Small intestine (tissue), 7 donors: ENCODE measurements at regions not wholly inside any gene's neighbourhood (a gene's known extent, or its start where the extent isn't known, plus 50 kb on each side); places are given as distances from the start of the nearest gene placed in this dataset.
"Not testable (repeated sequence)": the region's sequence is repeated elsewhere in the genome, so short reads cannot be mapped to it uniquely, and the experiment has no call there.

Source experiments
- DNase-seq, 2 donors: peaks; one replicate each; pipeline versions ENCODE4 v3.0.0 to v3.0.0-alpha.2; 2013
- FAIRE-seq: peaks from 2 replicates; lab custom pipeline; 2012; peaks lifted over from hg19 to GRCh38; lab: Jason Lieb, UNC
- H3K27ac ChIP-seq, 3 donors: one replicate each; pipeline ENCODE4 v1.5.1; 2013; ENCODE audit warnings: low read length in 2 of 3, mild to moderate bottlenecking in 2 of 3, control low read depth in 1 of 3, inconsistent platforms in 1 of 3, low read depth in 1 of 3, moderate library complexity in 1 of 3
- H3K27me3 ChIP-seq, 3 donors: one replicate each; pipeline ENCODE4 v1.6.1; 2013; ENCODE audit warnings: low read length in 3 of 3, inconsistent platforms in 1 of 3; ENCODE audit not compliant: control insufficient read depth in 3 of 3, insufficient read depth in 3 of 3
- H3K36me3 ChIP-seq, 3 donors: one replicate each; pipeline ENCODE4 v1.6.1; 2013; ENCODE audit warnings: low read length in 3 of 3, inconsistent platforms in 1 of 3, low read depth in 1 of 3, mild to moderate bottlenecking in 1 of 3, moderate library complexity in 1 of 3; ENCODE audit not compliant: control insufficient read depth in 3 of 3, insufficient read depth in 2 of 3
- H3K4me1 ChIP-seq, 3 donors: one replicate each; pipeline ENCODE4 v1.6.1; 2013; ENCODE audit warnings: low read length in 2 of 3, inconsistent platforms in 1 of 3, low read depth in 1 of 3, mild to moderate bottlenecking in 1 of 3, moderate library complexity in 1 of 3; ENCODE audit not compliant: control insufficient read depth in 3 of 3, insufficient read depth in 2 of 3
- H3K4me3 ChIP-seq, 3 donors: one replicate each; pipeline ENCODE4 v1.5.1; 2013; ENCODE audit warnings: low read length in 3 of 3, control low read depth in 1 of 3, inconsistent platforms in 1 of 3, low read depth in 1 of 3, mild to moderate bottlenecking in 1 of 3, moderate library complexity in 1 of 3
- H3K9me3 ChIP-seq, 2 donors: one replicate each; pipeline ENCODE4 v1.6.1; 2013; ENCODE audit warnings: low read depth in 1 of 2, low read length in 1 of 2; ENCODE audit not compliant: control insufficient read depth in 2 of 2, insufficient read depth in 1 of 2
- WGBS, 3 donors: extraction: QIAGEN DNeasy Blood & Tissue Kit; methylation state at CpG; one replicate each; pipeline ENCODE4 v1.1.7; 2013; 5-methylcytosine and 5-hydroxymethylcytosine counted together
- donor health status: healthy with polysubstance abuse.
- donor health status: control.
- donor health status: control.
- donor health status: Bipolar disorder and iron deficiency.
- donor health status: healthy.

DNA sequence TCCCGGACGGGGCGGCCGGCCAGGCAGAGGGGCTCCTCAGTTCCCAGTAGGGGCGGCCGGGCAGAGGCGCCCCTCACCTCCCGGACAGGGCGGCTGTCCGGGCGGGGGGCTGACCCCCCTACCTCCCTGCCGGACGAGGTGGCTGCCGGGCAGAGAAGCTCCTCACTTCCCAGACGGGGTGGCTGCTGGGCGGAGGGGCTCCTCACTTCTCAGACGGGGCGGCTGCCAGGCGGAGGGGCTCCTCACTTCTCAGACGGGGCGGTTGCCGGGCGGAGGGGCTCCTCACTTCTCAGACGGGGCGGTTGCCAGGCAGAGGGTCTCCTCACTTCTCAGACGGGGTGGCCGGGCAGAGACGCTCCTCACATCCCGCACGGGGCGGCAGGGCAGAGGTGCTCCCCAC, 84.6 kb downstream of the SHANK2 start:
- WGBS, 3 donors = 89 to 93% (median 92%) methylated on average over 6 to 31 of the region's 31 CpGs
- H3K27ac ChIP-seq, H3K27me3 ChIP-seq, DNase-seq, H3K4me1 ChIP-seq, H3K4me3 ChIP-seq, FAIRE-seq, H3K9me3 ChIP-seq: not testable (repeated sequence)
- peaks cover 0 to 22% (median 0%) of the 10 kb centered on the region in 3 donors for H3K36me3 ChIP-seq

DNA sequence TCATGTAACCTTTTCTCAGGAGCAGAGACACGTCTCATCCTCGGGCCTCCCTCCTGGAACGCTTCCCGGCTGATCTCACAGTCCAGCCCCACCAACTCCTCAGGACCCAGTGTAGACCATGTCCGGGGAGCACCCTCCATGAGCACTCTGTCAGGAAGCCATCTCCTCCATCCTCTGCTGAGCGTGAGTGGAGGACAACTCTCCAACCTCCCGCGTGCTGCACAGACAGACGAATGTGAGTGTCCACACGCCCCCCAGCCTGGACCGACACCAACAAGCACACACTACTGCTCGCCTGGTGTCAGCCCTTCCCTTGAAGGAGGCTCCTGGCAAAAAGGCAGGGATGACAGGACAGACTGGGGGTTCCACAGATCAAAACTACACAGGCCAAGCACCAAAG, 86.6 kb downstream of the SHANK2 start:
- 88 to 94% (median 90%) methylated on average over 12 of the region's 12 CpGs for WGBS, 3 donors
- DNase-seq (no peak), FAIRE-seq (no peak)
- no peaks in the 10 kb centered on the region for H3K27me3 ChIP-seq
- H3K36me3 ChIP-seq = peaks cover 0 to 14% (median 0%) of the 10 kb centered on the region in 3 donors
- H3K9me3 ChIP-seq = peaks cover 0 to 4% of the 10 kb centered on the region in 2 donors
- no peak overlapping the region for H3K27ac ChIP-seq
- H3K4me1 ChIP-seq = no peaks in the 10 kb centered on the region
- H3K4me3 ChIP-seq = no peak overlapping the region

DNA sequence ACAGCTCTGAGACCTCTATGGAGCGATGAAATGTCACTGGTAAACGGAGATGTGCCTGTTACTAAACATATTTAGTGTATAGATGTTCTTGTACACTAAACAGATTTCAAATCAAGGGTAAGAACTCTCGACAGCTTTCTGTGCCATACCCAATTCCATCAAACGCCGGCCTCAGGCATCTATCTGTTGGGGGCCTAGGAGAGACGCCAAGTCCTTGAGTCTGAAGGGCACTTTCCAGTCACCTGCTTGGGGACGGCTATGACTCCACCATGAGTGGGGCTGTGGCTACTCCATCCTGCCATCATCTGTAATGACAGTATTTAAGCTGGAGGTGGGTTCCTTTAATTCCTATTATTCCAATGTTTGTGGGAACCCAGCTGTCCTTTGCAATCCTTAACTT, 87.8 kb downstream of the SHANK2 start:
- Histone ChIP-seq H3K36me3 (peaks cover 0 to 11% (median 0%) of the 10 kb centered on the region in 3 donors), H3K4me3 (no peak overlapping the region), H3K4me1 (no peaks in the 10 kb centered on the region), H3K27me3 (no peaks in the 10 kb centered on the region), H3K27ac (no peak overlapping the region), H3K9me3 (peaks cover 0 to 4% of the 10 kb centered on the region in 2 donors)
- FAIRE-seq = no peak
- no peak for DNase-seq
- WGBS, 3 donors = 85 to 89% (median 87%) methylated on average over 7 of the region's 7 CpGs

DNA sequence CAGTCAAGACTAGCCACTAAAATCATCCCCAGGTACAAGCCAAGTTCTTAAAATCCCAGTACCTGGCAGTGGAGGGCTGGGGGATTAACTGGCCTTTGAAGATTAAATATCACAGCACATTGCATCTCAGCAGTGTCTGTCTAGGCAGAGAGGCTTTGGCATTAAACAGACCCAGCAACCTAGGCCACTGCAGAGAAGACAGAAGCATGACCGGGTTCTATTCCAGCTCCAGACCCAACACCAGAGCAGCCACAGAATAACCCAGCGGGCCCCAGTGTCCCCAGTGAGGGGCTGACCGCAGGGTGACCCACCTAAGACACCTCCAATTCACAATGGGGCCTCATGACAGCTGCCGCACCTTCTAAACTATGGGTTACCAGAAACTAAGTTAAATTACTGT, 88.2 kb downstream of the SHANK2 start:
- no peak overlapping the region for H3K27ac ChIP-seq
- no peaks in the 10 kb centered on the region for H3K27me3 ChIP-seq
- H3K4me1 ChIP-seq = no peaks in the 10 kb centered on the region
- H3K9me3 ChIP-seq = peaks cover 0 to 2% of the 10 kb centered on the region in 2 donors
- FAIRE-seq (no peak), DNase-seq (no peak)
- WGBS, 3 donors = 83 to 93% (median 87%) methylated on average over 4 of the region's 4 CpGs
- no peak overlapping the region for H3K4me3 ChIP-seq
- peaks cover 0 to 7% (median 0%) of the 10 kb centered on the region in 3 donors for H3K36me3 ChIP-seq

DNA sequence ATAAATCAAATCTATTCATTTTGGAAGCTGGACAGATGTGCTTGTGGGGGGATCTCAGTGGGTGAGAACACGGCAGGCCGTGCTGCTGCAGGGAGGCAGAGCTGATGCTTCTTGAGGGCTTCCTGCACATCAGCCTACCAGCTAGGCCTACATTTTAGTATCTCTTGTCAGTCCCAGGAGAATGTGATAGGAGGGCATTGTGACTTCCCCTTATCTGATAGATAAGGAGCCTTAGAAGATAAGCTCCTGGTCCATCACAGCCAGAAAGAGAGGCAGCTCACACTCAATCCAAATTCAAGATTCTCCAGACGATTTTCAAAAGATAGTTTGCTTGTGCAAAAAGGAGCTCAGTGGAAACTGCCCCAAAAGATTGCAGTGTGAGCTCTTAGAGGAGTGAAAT, 89.0 kb downstream of the SHANK2 start:
- H3K27ac ChIP-seq = no peak overlapping the region
- DNase-seq = no peak
- H3K4me3 ChIP-seq = no peak overlapping the region
- no peak for FAIRE-seq
- no peaks in the 10 kb centered on the region for H3K4me1 ChIP-seq
- 60 to 79% (median 71%) methylated on average over 3 of the region's 3 CpGs for WGBS, 3 donors
- H3K36me3 ChIP-seq = peaks cover 0 to 7% (median 0%) of the 10 kb centered on the region in 3 donors
- H3K27me3 ChIP-seq = no peaks in the 10 kb centered on the region
- H3K9me3 ChIP-seq = no peaks in the 10 kb centered on the region

DNA sequence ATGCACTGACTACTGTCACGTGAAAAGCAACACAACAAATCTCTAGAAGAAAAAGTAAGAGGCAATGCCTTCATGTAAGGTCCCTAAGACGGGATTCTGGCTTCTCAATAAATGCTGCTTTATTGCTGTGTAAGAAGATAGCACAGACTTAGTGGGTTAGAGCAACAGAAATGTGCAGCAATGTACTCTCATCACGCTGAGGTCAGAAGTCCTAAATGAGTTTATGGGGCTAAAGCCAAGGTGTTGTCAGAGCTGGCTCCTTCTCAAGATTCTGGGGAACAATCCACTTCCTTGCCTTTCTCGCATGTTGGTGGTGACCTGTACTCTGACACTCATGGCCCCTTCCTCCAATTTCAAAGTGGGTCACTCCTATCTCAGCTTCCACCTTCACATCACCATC, 93.4 kb downstream of the SHANK2 start:
- Histone ChIP-seq H3K27ac (no peak overlapping the region), H3K4me1 (no peaks in the 10 kb centered on the region), H3K36me3 (peaks cover 0 to 3% (median 0%) of the 10 kb centered on the region in 3 donors), H3K9me3 (no peaks in the 10 kb centered on the region), H3K27me3 (no peaks in the 10 kb centered on the region), H3K4me3 (no peak overlapping the region)
- no peak for FAIRE-seq
- 45 to 69% (median 55%) methylated on average over 4 of the region's 4 CpGs for WGBS, 3 donors
- peak; percentile 18 to 30 for DNase-seq

DNA sequence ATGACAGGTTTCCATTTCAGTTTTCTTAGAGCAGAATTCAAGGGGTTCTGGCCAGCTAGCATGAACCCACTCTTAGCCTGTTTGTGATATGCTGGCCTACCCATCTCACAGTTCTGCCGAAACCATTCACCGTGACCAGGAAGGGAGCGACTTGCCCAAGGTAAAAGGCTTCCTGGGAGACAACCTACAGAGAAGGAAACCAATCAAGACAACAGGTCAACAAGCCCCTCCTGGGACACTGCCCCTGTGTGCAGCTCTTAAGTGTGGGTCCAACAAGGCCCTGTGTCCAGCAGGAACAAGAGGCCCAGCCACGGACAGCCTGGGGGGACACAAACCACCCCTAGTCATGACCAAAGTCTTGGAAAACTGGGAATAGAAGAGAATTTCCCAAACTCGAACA, 94.7 kb downstream of the SHANK2 start:
- not testable (repeated sequence) for H3K27me3 ChIP-seq, H3K4me3 ChIP-seq, DNase-seq, H3K4me1 ChIP-seq, H3K9me3 ChIP-seq, FAIRE-seq, H3K27ac ChIP-seq, H3K36me3 ChIP-seq
- WGBS, 3 donors = 83 to 88% (median 88%) methylated on average over 5 of the region's 5 CpGs

DNA sequence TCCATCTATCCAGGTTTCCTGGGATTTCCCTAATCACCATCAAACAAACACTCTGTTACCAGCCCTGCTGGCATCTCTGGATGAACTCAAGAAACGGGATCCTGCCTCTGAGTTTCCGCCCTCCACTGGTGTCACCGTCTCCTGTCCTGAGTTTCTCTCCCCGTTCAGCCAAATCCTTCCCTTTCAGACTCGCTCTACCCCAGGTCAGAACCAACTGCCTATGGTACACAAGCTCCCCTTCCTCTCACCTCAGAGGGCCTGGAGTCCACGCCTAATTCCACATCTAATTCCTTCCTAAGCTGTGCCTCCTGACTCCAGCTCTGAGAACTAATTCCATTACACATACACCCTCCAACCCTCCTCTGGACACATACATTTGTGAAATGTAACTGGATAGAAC, 96.1 kb downstream of the SHANK2 start:
- no peak overlapping the region for H3K4me3 ChIP-seq
- H3K27ac ChIP-seq = no peak overlapping the region
- no peaks in the 10 kb centered on the region for H3K27me3 ChIP-seq
- DNase-seq (no peak), FAIRE-seq (no peak)
- WGBS, 3 donors = 85 to 89% (median 89%) methylated on average over 6 of the region's 6 CpGs
- H3K4me1 ChIP-seq = peaks cover 0 to 12% (median 0%) of the 10 kb centered on the region in 3 donors
- H3K9me3 ChIP-seq = no peaks in the 10 kb centered on the region
- peaks cover 0 to 8% (median 0%) of the 10 kb centered on the region in 3 donors for H3K36me3 ChIP-seq

DNA sequence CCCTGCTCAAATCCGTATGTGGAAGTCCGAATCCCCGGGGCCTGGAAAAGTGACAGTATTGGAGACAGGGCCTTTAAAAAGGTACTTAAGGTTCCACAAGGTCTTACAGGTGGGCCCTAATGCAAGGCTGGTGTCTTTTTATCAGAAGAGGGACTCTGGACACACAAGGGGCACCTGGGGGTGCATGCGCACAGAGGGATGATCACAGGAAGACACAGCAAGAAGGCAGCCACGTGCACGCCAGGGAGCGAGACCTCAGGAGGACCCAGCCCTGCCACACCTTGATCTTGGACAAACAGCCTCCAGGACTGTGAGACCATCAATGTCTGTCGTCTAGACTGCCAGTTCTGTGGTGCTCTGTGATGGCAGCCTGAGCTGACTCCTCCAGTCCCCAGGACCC, 96.5 kb downstream of the SHANK2 start:
- no peak overlapping the region for H3K27ac ChIP-seq
- no peaks in the 10 kb centered on the region for H3K27me3 ChIP-seq
- H3K4me1 ChIP-seq = peaks cover 0 to 12% (median 0%) of the 10 kb centered on the region in 3 donors
- 80 to 92% (median 84%) methylated on average over 8 of the region's 8 CpGs for WGBS, 3 donors
- peak in 1 of 2 donors; percentile 28 for DNase-seq
- no peaks in the 10 kb centered on the region for H3K9me3 ChIP-seq
- H3K36me3 ChIP-seq = peaks cover 0 to 11% (median 0%) of the 10 kb centered on the region in 3 donors
- H3K4me3 ChIP-seq = no peak overlapping the region
- FAIRE-seq = no peak
